ENCODE measurements at regions not wholly inside any gene's neighbourhood (a gene's known extent, or its start where the extent isn't known, plus 50 kb on each side); places are given as distances from the start of the nearest gene placed in this dataset.

GRCh38 chr14:38143170-38143569 is 64.5 kb upstream of the SSTR1 start:
- TF ChIP-seq CTCF (conservative IDR thresholded peaks at IDR 0.05; ENCODE audit: low read length): no peak
- no peak for TF ChIP-seq EZH2phosphoT487 (IDR thresholded peaks at IDR 0.05; ENCODE audit: borderline replicate concordance)

All from Loucy (cell line).